HCT116 (cell line): ENCODE measurements at regions not wholly inside any gene's neighbourhood (a gene's known extent, or its start where the extent isn't known, plus 50 kb on each side); places are given as distances from the start of the nearest gene placed in this dataset.

Experiments
- CTCF ChIP-seq, 3 experiments: fragments of 200-600 bp in 1 of 3; sonication (generic) in 1 of 3; IDR thresholded peaks in 2 of 3; conservative IDR thresholded peaks in 1 of 3; 2 replicates each; pipeline ENCODE4 v1.5.1; 2012 to 2017; ENCODE audit warnings: low read depth in 2 of 3, low read length in 2 of 3, antibody characterized with exemption in 1 of 3, borderline replicate concordance in 1 of 3, control low read depth in 1 of 3, mild to moderate bottlenecking in 1 of 3, mixed read lengths in 1 of 3, mixed run types in 1 of 3, moderate library complexity in 1 of 3; ENCODE audit not compliant: insufficient read depth in 1 of 3
- ELF1 ChIP-seq: IDR thresholded peaks from 2 replicates; pipeline ENCODE4 v1.6.1; 2012; ENCODE audit warnings: low read depth, borderline replicate concordance
- EZH2 ChIP-seq: fragments of 200-600 bp; sonication (generic); IDR thresholded peaks from 2 replicates; pipeline ENCODE4 v1.6.1; 2017; ENCODE audit warnings: antibody characterized with exemption, mixed run types
- JUND ChIP-seq: IDR thresholded peaks from 2 replicates; pipeline ENCODE4 v1.6.1; 2012
- MAX ChIP-seq: IDR thresholded peaks from 2 replicates; pipeline ENCODE4 v1.6.1; 2012
- POLR2A ChIP-seq: IDR thresholded peaks from 2 replicates; pipeline ENCODE4 v1.7.0; 2011; ENCODE audit warnings: borderline replicate concordance; ENCODE audit not compliant: insufficient read depth, insufficient read length; ENCODE audit errors: extremely low read depth
- POLR2AphosphoS5 ChIP-seq: IDR thresholded peaks from 2 replicates; pipeline ENCODE4 v1.6.1; 2011; ENCODE audit warnings: mild to moderate bottlenecking, low read depth, low read length, moderate library complexity
- RAD21 ChIP-seq: IDR thresholded peaks from 2 replicates; pipeline ENCODE4 v1.6.1; 2012; ENCODE audit warnings: low read depth, mild to moderate bottlenecking
- SP1 ChIP-seq: IDR thresholded peaks from 2 replicates; pipeline ENCODE4 v1.6.1; 2012; ENCODE audit warnings: low read depth
- TF ChIP-seq, protein P1 (sequence below): IDR thresholded peaks from 2 replicates; pipeline ENCODE4 v1.6.1; 2012; ENCODE audit warnings: low read depth

GRCh38 chr1:82158981-82159380 is 358.2 kb downstream of the ADGRL2 start:
- TF ChIP-seq CTCF (IDR thresholded peaks at IDR 0.05 in 2 of 3, conservative IDR thresholded peaks at IDR 0.05 in 1 of 3; ENCODE audit: borderline replicate concordance in 1 of 3, insufficient read depth in 1 of 3, low read depth in 2 of 3, low read length in 2 of 3) (no peak), MAX (no peak), EZH2 (no peak), RAD21 (no peak), POLR2A (no peak), POLR2AphosphoS5 (no peak), SP1 (no peak), ELF1 (no peak), JUND (no peak)
- TF ChIP-seq, protein P1, sequence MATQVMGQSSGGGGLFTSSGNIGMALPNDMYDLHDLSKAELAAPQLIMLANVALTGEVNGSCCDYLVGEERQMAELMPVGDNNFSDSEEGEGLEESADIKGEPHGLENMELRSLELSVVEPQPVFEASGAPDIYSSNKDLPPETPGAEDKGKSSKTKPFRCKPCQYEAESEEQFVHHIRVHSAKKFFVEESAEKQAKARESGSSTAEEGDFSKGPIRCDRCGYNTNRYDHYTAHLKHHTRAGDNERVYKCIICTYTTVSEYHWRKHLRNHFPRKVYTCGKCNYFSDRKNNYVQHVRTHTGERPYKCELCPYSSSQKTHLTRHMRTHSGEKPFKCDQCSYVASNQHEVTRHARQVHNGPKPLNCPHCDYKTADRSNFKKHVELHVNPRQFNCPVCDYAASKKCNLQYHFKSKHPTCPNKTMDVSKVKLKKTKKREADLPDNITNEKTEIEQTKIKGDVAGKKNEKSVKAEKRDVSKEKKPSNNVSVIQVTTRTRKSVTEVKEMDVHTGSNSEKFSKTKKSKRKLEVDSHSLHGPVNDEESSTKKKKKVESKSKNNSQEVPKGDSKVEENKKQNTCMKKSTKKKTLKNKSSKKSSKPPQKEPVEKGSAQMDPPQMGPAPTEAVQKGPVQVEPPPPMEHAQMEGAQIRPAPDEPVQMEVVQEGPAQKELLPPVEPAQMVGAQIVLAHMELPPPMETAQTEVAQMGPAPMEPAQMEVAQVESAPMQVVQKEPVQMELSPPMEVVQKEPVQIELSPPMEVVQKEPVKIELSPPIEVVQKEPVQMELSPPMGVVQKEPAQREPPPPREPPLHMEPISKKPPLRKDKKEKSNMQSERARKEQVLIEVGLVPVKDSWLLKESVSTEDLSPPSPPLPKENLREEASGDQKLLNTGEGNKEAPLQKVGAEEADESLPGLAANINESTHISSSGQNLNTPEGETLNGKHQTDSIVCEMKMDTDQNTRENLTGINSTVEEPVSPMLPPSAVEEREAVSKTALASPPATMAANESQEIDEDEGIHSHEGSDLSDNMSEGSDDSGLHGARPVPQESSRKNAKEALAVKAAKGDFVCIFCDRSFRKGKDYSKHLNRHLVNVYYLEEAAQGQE = no peak
